DOHH2 (cell line): ENCODE measurements at regions not wholly inside any gene's neighbourhood (a gene's known extent, or its start where the extent isn't known, plus 50 kb on each side); places are given as distances from the start of the nearest gene placed in this dataset.

Experiments
- H3F3A ChIP-seq: fragments of 200-600 bp; sonication (generic), shearing (Covaris generic); 2 replicates; pipeline ENCODE4 v1.6.0; 2016; ENCODE audit warnings: antibody characterized with exemption, mild to moderate bottlenecking; ENCODE audit not compliant: control insufficient read depth, insufficient read depth
- H3K27ac ChIP-seq: fragments of 200-600 bp; sonication (generic); 2 replicates; pipeline ENCODE4 v1.5.1; 2014; ENCODE audit warnings: low read depth, mild to moderate bottlenecking, low read length, moderate library complexity
- H3K27me3 ChIP-seq: fragments of 200-600 bp; sonication (generic); 2 replicates; pipeline ENCODE4 v1.6.1; 2014; ENCODE audit warnings: mild to moderate bottlenecking, low read length, mixed read lengths; ENCODE audit not compliant: control insufficient read depth
- H3K36me3 ChIP-seq: fragments of 200-600 bp; sonication (generic); 2 replicates; pipeline ENCODE4 v1.6.1; 2014; ENCODE audit warnings: mild to moderate bottlenecking, low read length, moderate library complexity, mixed read lengths; ENCODE audit not compliant: control insufficient read depth
- H3K4me1 ChIP-seq: fragments of 200-600 bp; sonication (generic); 2 replicates; pipeline ENCODE4 v1.6.1; 2014; ENCODE audit warnings: mild to moderate bottlenecking, low read length, mixed read lengths; ENCODE audit not compliant: control insufficient read depth
- H3K4me2 ChIP-seq: fragments of 200-600 bp; sonication (generic); 2 replicates; pipeline ENCODE4 v1.6.0; 2014; ENCODE audit warnings: mild to moderate bottlenecking, low read length, moderate library complexity
- H3K4me3 ChIP-seq: fragments of 200-600 bp; sonication (generic); 2 replicates; pipeline ENCODE4 v1.5.1; 2014; ENCODE audit warnings: mild to moderate bottlenecking, low read length, mixed read lengths
- H3K79me2 ChIP-seq: fragments of 200-600 bp; sonication (generic); 2 replicates; pipeline ENCODE4 v1.6.1; 2014; ENCODE audit warnings: mild to moderate bottlenecking, low read length, mixed read lengths; ENCODE audit not compliant: control insufficient read depth
- H3K9me2 ChIP-seq: fragments of 200-600 bp; sonication (generic); replicated peaks from 2 replicates; pipeline ENCODE4 v1.6.1; 2014; ENCODE audit warnings: mild to moderate bottlenecking, low read length, mixed read lengths; ENCODE audit not compliant: control insufficient read depth
- H3K9me3 ChIP-seq: fragments of 200-600 bp; sonication (generic); 2 replicates; pipeline ENCODE4 v1.6.1; 2014; ENCODE audit warnings: antibody characterized with exemption, low read length, mixed read lengths; ENCODE audit not compliant: control insufficient read depth, insufficient read depth
- H4K20me1 ChIP-seq: fragments of 200-600 bp; sonication (generic); 2 replicates; pipeline ENCODE4 v1.6.0; 2014; ENCODE audit warnings: low read depth, mild to moderate bottlenecking, antibody characterized with exemption, low read length, moderate library complexity; ENCODE audit not compliant: control insufficient read depth, insufficient read depth
- EZH2phosphoT487 ChIP-seq: fragments of 200-600 bp; sonication (generic); IDR thresholded peaks from 2 replicates; pipeline ENCODE4 v1.6.1; 2017; ENCODE audit warnings: borderline replicate concordance, mild to moderate bottlenecking, antibody characterized with exemption, low read length, moderate library complexity, mixed read lengths
- TF ChIP-seq, protein P1 (sequence below): fragments of 200-600 bp; sonication (generic); IDR thresholded peaks from one replicate; pipeline ENCODE4 v1.5.1; 2014; ENCODE audit warnings: antibody characterized with exemption, mild to moderate bottlenecking, low read depth, low read length; ENCODE audit not compliant: poor library complexity, severe bottlenecking

DNA sequence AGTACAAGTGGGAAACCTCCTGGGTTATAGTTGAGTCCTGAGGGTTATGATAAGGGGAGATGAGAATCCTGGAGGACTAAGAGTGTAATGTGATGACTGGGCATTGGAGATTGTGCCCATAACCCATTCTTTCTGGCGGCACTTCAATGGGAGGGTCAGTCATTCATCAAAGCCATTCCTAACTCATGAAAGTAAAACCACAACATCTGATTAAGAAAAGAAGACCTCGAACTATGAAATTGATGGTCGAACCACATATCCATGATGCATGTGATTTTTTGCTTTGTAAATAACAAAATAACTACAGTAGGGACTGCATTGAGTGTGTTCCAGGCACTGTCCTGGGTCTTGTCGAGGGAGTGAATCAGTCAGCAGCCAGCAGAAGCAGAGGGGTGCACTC lies 215.1 kb downstream of the SHQ1 start:
- Histone ChIP-seq H3F3A (no peaks in the 10 kb centered on the region), H4K20me1 (no peaks in the 10 kb centered on the region), H3K79me2 (no peaks in the 10 kb centered on the region), H3K4me3 (no peak overlapping the region), H3K36me3 (no peaks in the 10 kb centered on the region), H3K4me1 (peaks cover 20% of the 10 kb centered on the region), H3K4me2 (no peak overlapping the region), H3K9me2 (no peaks in the 10 kb centered on the region), H3K27me3 (peaks cover 14% of the 10 kb centered on the region), H3K9me3 (no peaks in the 10 kb centered on the region), H3K27ac (no peak overlapping the region)
- TF ChIP-seq, protein P1, sequence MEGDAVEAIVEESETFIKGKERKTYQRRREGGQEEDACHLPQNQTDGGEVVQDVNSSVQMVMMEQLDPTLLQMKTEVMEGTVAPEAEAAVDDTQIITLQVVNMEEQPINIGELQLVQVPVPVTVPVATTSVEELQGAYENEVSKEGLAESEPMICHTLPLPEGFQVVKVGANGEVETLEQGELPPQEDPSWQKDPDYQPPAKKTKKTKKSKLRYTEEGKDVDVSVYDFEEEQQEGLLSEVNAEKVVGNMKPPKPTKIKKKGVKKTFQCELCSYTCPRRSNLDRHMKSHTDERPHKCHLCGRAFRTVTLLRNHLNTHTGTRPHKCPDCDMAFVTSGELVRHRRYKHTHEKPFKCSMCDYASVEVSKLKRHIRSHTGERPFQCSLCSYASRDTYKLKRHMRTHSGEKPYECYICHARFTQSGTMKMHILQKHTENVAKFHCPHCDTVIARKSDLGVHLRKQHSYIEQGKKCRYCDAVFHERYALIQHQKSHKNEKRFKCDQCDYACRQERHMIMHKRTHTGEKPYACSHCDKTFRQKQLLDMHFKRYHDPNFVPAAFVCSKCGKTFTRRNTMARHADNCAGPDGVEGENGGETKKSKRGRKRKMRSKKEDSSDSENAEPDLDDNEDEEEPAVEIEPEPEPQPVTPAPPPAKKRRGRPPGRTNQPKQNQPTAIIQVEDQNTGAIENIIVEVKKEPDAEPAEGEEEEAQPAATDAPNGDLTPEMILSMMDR: no peak
- no peak for TF ChIP-seq EZH2phosphoT487

DNA sequence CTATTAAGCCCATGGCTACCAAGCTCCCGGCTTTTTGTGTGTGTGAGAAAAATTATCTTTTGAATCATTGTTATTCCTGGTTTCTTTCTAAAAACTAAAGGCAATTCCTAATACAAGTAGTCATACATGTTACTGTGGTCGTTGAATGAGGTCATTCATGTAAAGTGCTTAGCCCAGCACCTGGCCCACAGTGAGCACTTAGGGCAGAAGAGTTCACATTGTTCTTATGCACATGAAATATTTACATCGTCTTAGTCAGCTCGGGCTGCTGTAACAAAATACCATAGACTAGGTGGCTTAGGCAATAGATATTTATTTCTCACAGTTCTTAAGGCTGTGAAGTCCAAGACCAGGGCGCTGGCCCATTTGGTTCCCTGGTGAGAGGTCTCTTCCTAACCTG lies 216.1 kb downstream of the SHQ1 start:
- Histone ChIP-seq H3K79me2 (no peaks in the 10 kb centered on the region), H3K36me3 (no peaks in the 10 kb centered on the region), H3K27me3 (peaks cover 14% of the 10 kb centered on the region), H3K9me2 (no peaks in the 10 kb centered on the region), H3K9me3 (no peaks in the 10 kb centered on the region), H4K20me1 (no peaks in the 10 kb centered on the region), H3F3A (no peaks in the 10 kb centered on the region), H3K27ac (no peak overlapping the region), H3K4me3 (no peak overlapping the region), H3K4me2 (no peak overlapping the region), H3K4me1 (peaks cover 20% of the 10 kb centered on the region)
- TF ChIP-seq EZH2phosphoT487: no peak
- TF ChIP-seq, protein P1: no peak

GRCh38 chr3:72630969-72631344 lies 217.3 kb downstream of the SHQ1 start:
- no peak overlapping the region for H3K27ac ChIP-seq
- 0 out of 2 replicates have a peak overlapping the region, but pooled peaks have one; percentile 1 for H3K4me2 ChIP-seq
- no peak overlapping the region for H3K4me3 ChIP-seq
- no peaks in the 10 kb centered on the region for H3K9me2 ChIP-seq
- H3K27me3 ChIP-seq: peaks cover 10% of the 10 kb centered on the region
- H3K9me3 ChIP-seq: no peaks in the 10 kb centered on the region
- no peaks in the 10 kb centered on the region for H4K20me1 ChIP-seq
- TF ChIP-seq EZH2phosphoT487: no peak
- TF ChIP-seq, protein P1: no peak
- no peaks in the 10 kb centered on the region for H3K79me2 ChIP-seq
- H3K36me3 ChIP-seq: no peaks in the 10 kb centered on the region
- H3F3A ChIP-seq: no peaks in the 10 kb centered on the region
- peaks cover 20% of the 10 kb centered on the region for H3K4me1 ChIP-seq
